H9 (cell line): ENCODE measurements at regions not wholly inside any gene's neighbourhood (a gene's known extent, or its start where the extent isn't known, plus 50 kb on each side); places are given as distances from the start of the nearest gene placed in this dataset.

Experiments used
- DNase-seq: peaks from one replicate; pipeline ENCODE4 v3.0.0-alpha.2; 2017
- H2AFZ ChIP-seq: one replicate; pipeline ENCODE4 v1.6.1; 2013; ENCODE audit warnings: mild to moderate bottlenecking, low read length, control low read depth, moderate library complexity
- H2AK5ac ChIP-seq: 2 replicates; pipeline ENCODE4 v1.6.1; 2013; ENCODE audit warnings: low read length, control low read depth, mixed read lengths; ENCODE audit not compliant: insufficient read length
- H2BK120ac ChIP-seq: one replicate; pipeline ENCODE4 v1.6.1; 2013; ENCODE audit warnings: low read depth, mild to moderate bottlenecking, low read length, control low read depth, inconsistent platforms; ENCODE audit not compliant: poor library complexity, severe bottlenecking
- H2BK12ac ChIP-seq: 2 replicates; pipeline ENCODE4 v1.6.1; 2013; ENCODE audit warnings: low read length, control low read depth, mixed read lengths, low read depth; ENCODE audit not compliant: insufficient read length
- H2BK15ac ChIP-seq: 2 replicates; pipeline ENCODE4 v1.6.1; 2013; ENCODE audit warnings: low read depth, low read length, control low read depth
- H2BK20ac ChIP-seq: one replicate; pipeline ENCODE4 v1.6.1; 2013; ENCODE audit warnings: low read depth, mild to moderate bottlenecking, low read length, control low read depth, inconsistent platforms; ENCODE audit not compliant: poor library complexity, severe bottlenecking
- H2BK5ac ChIP-seq: 2 replicates; pipeline ENCODE4 v1.6.1; 2013; ENCODE audit warnings: low read length, control low read depth, mixed read lengths; ENCODE audit not compliant: insufficient read length
- H3K14ac ChIP-seq: 2 replicates; pipeline ENCODE4 v1.6.1; 2013; ENCODE audit warnings: low read length, control low read depth; ENCODE audit not compliant: insufficient read depth
- H3K18ac ChIP-seq: 2 replicates; pipeline ENCODE4 v1.6.1; 2013; ENCODE audit warnings: low read depth, mild to moderate bottlenecking, mixed read lengths, low read length, control low read depth; ENCODE audit not compliant: insufficient read length
- H3K23ac ChIP-seq: 2 replicates; pipeline ENCODE4 v1.6.1; 2013; ENCODE audit warnings: low read length, control low read depth, mixed read lengths, low read depth; ENCODE audit not compliant: insufficient read length
- H3K23me2 ChIP-seq: 2 replicates; pipeline ENCODE4 v1.6.1; 2013; ENCODE audit warnings: low read depth, mild to moderate bottlenecking, mixed read lengths, low read length, control low read depth; ENCODE audit not compliant: insufficient read length, poor library complexity, severe bottlenecking
- H3K27ac ChIP-seq: 2 replicates; pipeline ENCODE4 v1.5.1; 2013; ENCODE audit warnings: low read length, control low read depth, mixed read lengths, low read depth; ENCODE audit not compliant: insufficient read length
- H3K27me3 ChIP-seq: 2 replicates; pipeline ENCODE4 v1.6.1; 2013; ENCODE audit warnings: low read length, control low read depth, inconsistent platforms; ENCODE audit not compliant: insufficient read depth
- H3K4ac ChIP-seq: 2 replicates; pipeline ENCODE4 v1.6.1; 2013; ENCODE audit warnings: low read depth, mild to moderate bottlenecking, control low read depth, inconsistent platforms, low read length, moderate library complexity
- H3K4me1 ChIP-seq: 2 replicates; pipeline ENCODE4 v1.6.1; 2013; ENCODE audit warnings: low read length, control low read depth, inconsistent platforms; ENCODE audit not compliant: insufficient read depth
- H3K4me2 ChIP-seq: 2 replicates; pipeline ENCODE4 v1.6.1; 2013; ENCODE audit warnings: low read length, control low read depth, mixed read lengths; ENCODE audit not compliant: insufficient read length, insufficient read depth
- H3K56ac ChIP-seq: 2 replicates; pipeline ENCODE4 v1.6.1; 2013; ENCODE audit warnings: low read depth, mild to moderate bottlenecking, mixed read lengths, low read length, control low read depth; ENCODE audit not compliant: insufficient read length
- H3K79me1 ChIP-seq: 2 replicates; pipeline ENCODE4 v1.6.1; 2013; ENCODE audit warnings: low read depth, mild to moderate bottlenecking, moderate library complexity, low read length, control low read depth, inconsistent platforms; ENCODE audit not compliant: insufficient read depth, poor library complexity, severe bottlenecking
- H3K79me2 ChIP-seq: 2 replicates; pipeline ENCODE4 v1.6.1; 2013; ENCODE audit warnings: low read length, control low read depth, inconsistent platforms; ENCODE audit not compliant: insufficient read depth
- H3K9ac ChIP-seq: 2 replicates; pipeline ENCODE4 v1.6.1; 2013; ENCODE audit warnings: low read length, control low read depth, mixed read lengths; ENCODE audit not compliant: insufficient read length; ENCODE audit errors: extremely low read depth
- H3K9me3 ChIP-seq: one replicate; pipeline ENCODE4 v1.6.1; 2013; ENCODE audit warnings: low read depth, low read length, inconsistent platforms; ENCODE audit not compliant: control insufficient read depth
- H3T11ph ChIP-seq: one replicate; pipeline ENCODE4 v1.6.1; 2013; ENCODE audit warnings: mild to moderate bottlenecking, low read length, control low read depth, inconsistent platforms
- H4K20me1 ChIP-seq: one replicate; pipeline ENCODE4 v1.6.1; 2013; ENCODE audit not compliant: control insufficient read depth, insufficient read length, insufficient read depth
- H4K5ac ChIP-seq: 2 replicates; pipeline ENCODE4 v1.6.1; 2013; ENCODE audit warnings: low read depth, mild to moderate bottlenecking, mixed read lengths, low read length, control low read depth; ENCODE audit not compliant: insufficient read length
- H4K8ac ChIP-seq: replicated peaks from 2 replicates; pipeline ENCODE4 v1.6.1; 2013; ENCODE audit warnings: low read length, control low read depth, mixed read lengths, low read depth; ENCODE audit not compliant: insufficient read length
- H4K91ac ChIP-seq: 2 replicates; pipeline ENCODE4 v1.6.1; 2013; ENCODE audit warnings: low read depth, mild to moderate bottlenecking, moderate library complexity, mixed read lengths, low read length, control low read depth; ENCODE audit not compliant: insufficient read length
- H3K27ac Mint-ChIP-seq, 3 experiments: 2 replicates in 2 of 3; 3 replicates in 1 of 3; pipeline ENCODE4 v1.8.0; 2020 to 2021; ENCODE audit warnings: mixed read lengths in 3 of 3, mild to moderate bottlenecking in 1 of 3, moderate library complexity in 1 of 3
- H3K27me3 Mint-ChIP-seq: 2 replicates; pipeline ENCODE4 v1.8.0; 2021; ENCODE audit warnings: low read depth, mild to moderate bottlenecking, moderate library complexity, mixed read lengths
- H3K36me3 Mint-ChIP-seq, 3 experiments: 2 replicates in 2 of 3; 3 replicates in 1 of 3; pipeline ENCODE4 v1.8.0; 2020 to 2021; ENCODE audit warnings: low read depth in 3 of 3, mixed read lengths in 3 of 3; ENCODE audit not compliant: insufficient read depth in 1 of 3
- H3K4me1 Mint-ChIP-seq, 2 experiments: 2 replicates each; pipeline ENCODE4 v1.8.0; 2020; ENCODE audit warnings: mixed read lengths in 2 of 2
- H3K4me3 Mint-ChIP-seq, 2 experiments: 2 replicates in 1 of 2; 3 replicates in 1 of 2; pipeline ENCODE4 v1.8.0; 2020 to 2021; ENCODE audit warnings: mild to moderate bottlenecking in 2 of 2, mixed read lengths in 2 of 2, moderate library complexity in 1 of 2
- H3K9me3 Mint-ChIP-seq, 2 experiments: 2 replicates in 1 of 2; 3 replicates in 1 of 2; pipeline ENCODE4 v1.8.0; 2020; ENCODE audit warnings: mild to moderate bottlenecking in 2 of 2, mixed read lengths in 2 of 2, moderate library complexity in 1 of 2
- WGBS: extraction: QIAGEN DNeasy Blood & Tissue Kit; methylation state at CpG from one replicate; pipeline ENCODE4 v1.1.7; 2013; ENCODE audit warnings: missing lambda C conversion rate, low lambda C conversion rate, mixed read lengths; ENCODE audit not compliant: insufficient read length; ENCODE audit errors: extremely low coverage; 5-methylcytosine and 5-hydroxymethylcytosine counted together
- TF ChIP-seq, protein P1 (sequence below): fragments of 200-600 bp; sonication (generic); conservative IDR thresholded peaks from 3 replicates; pipeline ENCODE4 v1.8.0; 2021; ENCODE audit warnings: antibody characterized with exemption, mild to moderate bottlenecking

DNA sequence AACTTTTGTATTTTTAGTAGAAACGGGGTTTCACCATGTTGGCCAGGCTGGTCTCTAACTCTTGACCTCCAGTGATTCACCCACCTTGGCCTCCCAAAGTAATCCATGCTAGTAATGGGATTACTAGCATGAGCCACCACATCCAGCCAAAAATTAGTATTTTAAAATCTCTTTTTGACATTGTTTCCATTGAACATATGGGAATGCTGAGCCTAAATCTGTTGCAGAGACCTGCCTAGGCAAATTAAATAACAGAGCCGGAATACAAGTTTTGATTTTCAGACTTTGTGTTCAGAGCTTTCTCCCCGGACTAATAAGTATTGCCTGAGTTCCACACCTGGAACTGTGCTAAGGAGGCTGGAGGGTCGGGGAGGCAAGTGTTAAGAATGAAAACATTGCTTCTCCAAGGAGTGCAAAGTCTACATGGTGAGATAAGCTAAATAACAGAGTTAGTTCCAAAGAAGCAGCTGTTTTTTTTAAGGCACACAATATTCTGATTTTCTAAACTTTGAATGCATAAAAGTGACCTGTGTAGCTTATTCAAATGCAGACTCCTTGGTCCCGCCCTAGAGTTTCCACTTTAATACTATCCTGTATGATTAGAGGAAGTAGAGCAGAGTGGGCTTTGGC lies 150.6 kb upstream of the CELF4 start:
- DNase-seq = no peak
- no peak overlapping the region for H2BK12ac ChIP-seq
- no peak overlapping the region for H3K14ac ChIP-seq
- H3K18ac ChIP-seq = no peak overlapping the region
- no peaks in the 10 kb centered on the region for H3K27me3 ChIP-seq
- no peak overlapping the region for H3K4me3 Mint-ChIP-seq
- H3T11ph ChIP-seq = no peak overlapping the region
- no peak overlapping the region for H3K9ac ChIP-seq
- no peak overlapping the region for H3K27ac Mint-ChIP-seq
- H4K20me1 ChIP-seq = no peaks in the 10 kb centered on the region
- H3K4me1 Mint-ChIP-seq = peaks cover 0 to 4% of the 10 kb centered on the region in 2 experiments; a peak in 2 of 4 replicates
- no peak overlapping the region for H4K91ac ChIP-seq
- no peak overlapping the region for H3K56ac ChIP-seq
- H3K4me1 ChIP-seq = no peaks in the 10 kb centered on the region
- H2AFZ ChIP-seq = no peak overlapping the region
- no peak overlapping the region for H2BK5ac ChIP-seq
- no peak overlapping the region for H2BK120ac ChIP-seq
- H3K27me3 Mint-ChIP-seq = peaks cover 10% of the 10 kb centered on the region
- no peaks in the 10 kb centered on the region for H3K79me1 ChIP-seq
- H3K4ac ChIP-seq = no peak overlapping the region
- no peaks in the 10 kb centered on the region for H3K23me2 ChIP-seq
- no peak overlapping the region for H3K4me2 ChIP-seq
- no peak overlapping the region for H2BK20ac ChIP-seq
- H2AK5ac ChIP-seq = no peak overlapping the region
- H3K79me2 ChIP-seq = no peaks in the 10 kb centered on the region
- no peaks in the 10 kb centered on the region for H3K9me3 ChIP-seq
- WGBS = no CpG with 5 or more reads among the region's 5 CpGs
- TF ChIP-seq, protein P1, sequence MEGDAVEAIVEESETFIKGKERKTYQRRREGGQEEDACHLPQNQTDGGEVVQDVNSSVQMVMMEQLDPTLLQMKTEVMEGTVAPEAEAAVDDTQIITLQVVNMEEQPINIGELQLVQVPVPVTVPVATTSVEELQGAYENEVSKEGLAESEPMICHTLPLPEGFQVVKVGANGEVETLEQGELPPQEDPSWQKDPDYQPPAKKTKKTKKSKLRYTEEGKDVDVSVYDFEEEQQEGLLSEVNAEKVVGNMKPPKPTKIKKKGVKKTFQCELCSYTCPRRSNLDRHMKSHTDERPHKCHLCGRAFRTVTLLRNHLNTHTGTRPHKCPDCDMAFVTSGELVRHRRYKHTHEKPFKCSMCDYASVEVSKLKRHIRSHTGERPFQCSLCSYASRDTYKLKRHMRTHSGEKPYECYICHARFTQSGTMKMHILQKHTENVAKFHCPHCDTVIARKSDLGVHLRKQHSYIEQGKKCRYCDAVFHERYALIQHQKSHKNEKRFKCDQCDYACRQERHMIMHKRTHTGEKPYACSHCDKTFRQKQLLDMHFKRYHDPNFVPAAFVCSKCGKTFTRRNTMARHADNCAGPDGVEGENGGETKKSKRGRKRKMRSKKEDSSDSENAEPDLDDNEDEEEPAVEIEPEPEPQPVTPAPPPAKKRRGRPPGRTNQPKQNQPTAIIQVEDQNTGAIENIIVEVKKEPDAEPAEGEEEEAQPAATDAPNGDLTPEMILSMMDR = no peak
- H4K5ac ChIP-seq = no peak overlapping the region
- no peak overlapping the region for H3K27ac ChIP-seq
- no peak overlapping the region for H2BK15ac ChIP-seq
- H3K23ac ChIP-seq = no peak overlapping the region
- no peak overlapping the region for H4K8ac ChIP-seq
- H3K36me3 Mint-ChIP-seq = no peaks in the 10 kb centered on the region
- H3K9me3 Mint-ChIP-seq = no peaks in the 10 kb centered on the region
